Panc1 (cell line): ENCODE measurements at regions not wholly inside any gene's neighbourhood (a gene's known extent, or its start where the extent isn't known, plus 50 kb on each side); places are given as distances from the start of the nearest gene placed in this dataset.

ENCODE experiments used
- ATAC-seq: fragments of 200-7000 bp; cut with Tn5 transposase; 2 replicates; pipeline ENCODE4 v1.9.1; 2020; ENCODE audit warnings: mild to moderate bottlenecking, moderate library complexity
- BruUV-seq: library from RNA; stranded (reverse); fragments of 400-500 nt; replicated peaks from 2 replicates; lab custom pipeline; 2021; lab: Mats Ljungman, UMichigan
- CTCF ChIA-PET: fragments of 300-600 bp; sonication (Branson Sonifier 250); formaldehyde crosslinking; loops from one replicate; lab custom pipeline; 2022; ENCODE audit warnings: antibody characterized with exemption; lab: Charles Lee
- POLR2A ChIA-PET: fragments of 300-600 bp; sonication (Branson Sonifier 250); formaldehyde crosslinking; loops from one replicate; lab custom pipeline; 2022; ENCODE audit warnings: antibody characterized with exemption; lab: Charles Lee
- DNase-seq: peaks from one replicate; pipeline ENCODE4 v3.0.0-alpha.2; 2010; ENCODE audit warnings: low read depth, low spot score
- H3K27ac ChIP-seq: 2 replicates; pipeline ENCODE4 v1.5.1; 2011; ENCODE audit warnings: mild to moderate bottlenecking, low read length, inconsistent platforms
- H3K27me3 ChIP-seq: fragments of 200-500 bp; sonication (Bioruptor generic); 2 replicates; pipeline ENCODE4 v1.6.0; 2014; ENCODE audit warnings: low read length, inconsistent platforms; ENCODE audit not compliant: control insufficient read depth, insufficient read depth
- H3K36me3 ChIP-seq: fragments of 200-500 bp; sonication (Bioruptor generic); 2 replicates; pipeline ENCODE4 v1.5.1; 2014; ENCODE audit warnings: inconsistent platforms, mild to moderate bottlenecking, low read length, moderate library complexity; ENCODE audit not compliant: control insufficient read depth, insufficient read depth
- H3K4me1 ChIP-seq: 2 replicates; pipeline ENCODE4 v1.5.1; 2011; ENCODE audit warnings: inconsistent platforms, mild to moderate bottlenecking, low read length, moderate library complexity; ENCODE audit not compliant: control insufficient read depth, insufficient read depth
- H3K4me3 ChIP-seq, 2 experiments: 2 replicates each; pipeline ENCODE4 v1.5.1; 2011 to 2012; ENCODE audit warnings: low read depth in 2 of 2, low read length in 2 of 2, mild to moderate bottlenecking in 2 of 2, inconsistent platforms in 1 of 2, moderate library complexity in 1 of 2
- H3K9me3 ChIP-seq: fragments of 200-500 bp; sonication (Bioruptor generic); 2 replicates; pipeline ENCODE4 v1.5.1; 2014; ENCODE audit warnings: low read depth, mild to moderate bottlenecking, inconsistent platforms, low read length, moderate library complexity; ENCODE audit not compliant: control insufficient read depth, insufficient read depth
- POLR2AphosphoS5 ChIP-seq: IDR thresholded peaks from 2 replicates; pipeline ENCODE4 v1.6.1; 2012; ENCODE audit warnings: mild to moderate bottlenecking, low read depth, low read length, moderate library complexity
- SIN3A ChIP-seq: IDR thresholded peaks from 2 replicates; pipeline ENCODE4 v1.6.1; 2012; ENCODE audit warnings: low read depth, mild to moderate bottlenecking, low read length, moderate library complexity, borderline replicate concordance; ENCODE audit not compliant: insufficient read depth
- TCF7L2 ChIP-seq: IDR thresholded peaks from 2 replicates; pipeline ENCODE4 v1.6.1; 2011; ENCODE audit warnings: mild to moderate bottlenecking, low read depth, low read length, inconsistent platforms
- in situ Hi-C: cut with HindIII; loops from 2 replicates; pipeline ENCODE4 v1.10.0; 2016; ENCODE audit warnings: low sequenced_read_pairs, low pct_unique_long_range_greater_than_20kb
- intact Hi-C: fragments of 100-400 bp; cut with micrococcal nuclease; formaldehyde crosslinking; loops from one replicate; pipeline ENCODE4 v1.10.0; 2022; ENCODE audit not compliant: unreplicated experiment
- TF ChIP-seq, protein P1 (sequence below): fragments of 450-650 bp; IDR thresholded peaks from 2 replicates; pipeline ENCODE4 v1.5.1; 2017; ENCODE audit warnings: mild to moderate bottlenecking
- TF ChIP-seq, protein P2 (sequence below), 2 experiments: IDR thresholded peaks; 2 replicates each; pipeline ENCODE4 v1.6.1; 2011 to 2012; ENCODE audit warnings: low read depth in 2 of 2, control low read depth in 1 of 2, low read length in 1 of 2, mild to moderate bottlenecking in 1 of 2, moderate library complexity in 1 of 2; ENCODE audit not compliant: insufficient read depth in 1 of 2

- intact Hi-C loops = no loop called here
- POLR2A ChIA-PET = no interaction called here
Measured at GRCh38 chr11:98230678-98231077, 790.1 kb upstream of the CNTN5 start.

DNA sequence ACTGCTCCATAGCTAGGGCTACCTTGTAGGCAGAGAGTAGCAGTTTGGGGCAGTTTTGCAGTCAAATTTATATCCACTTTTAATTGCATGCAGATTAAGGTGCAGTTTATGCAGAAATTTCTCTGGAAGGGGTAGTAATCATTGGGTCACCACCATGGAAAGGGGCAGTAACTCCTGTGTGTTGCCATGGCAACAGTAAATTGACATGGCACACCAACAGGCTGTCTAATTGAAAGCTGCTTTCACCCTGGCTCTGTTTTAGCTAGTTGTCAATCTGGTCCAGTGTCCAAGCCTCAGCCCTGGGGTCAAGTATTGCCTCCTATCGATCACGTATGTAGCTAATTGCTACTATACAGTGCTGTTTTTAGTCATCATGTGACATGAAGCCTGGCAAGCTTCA is 786.1 kb upstream of the CNTN5 start:
- ATAC-seq (no peak), DNase-seq (no peak)
- TF ChIP-seq, protein P1, sequence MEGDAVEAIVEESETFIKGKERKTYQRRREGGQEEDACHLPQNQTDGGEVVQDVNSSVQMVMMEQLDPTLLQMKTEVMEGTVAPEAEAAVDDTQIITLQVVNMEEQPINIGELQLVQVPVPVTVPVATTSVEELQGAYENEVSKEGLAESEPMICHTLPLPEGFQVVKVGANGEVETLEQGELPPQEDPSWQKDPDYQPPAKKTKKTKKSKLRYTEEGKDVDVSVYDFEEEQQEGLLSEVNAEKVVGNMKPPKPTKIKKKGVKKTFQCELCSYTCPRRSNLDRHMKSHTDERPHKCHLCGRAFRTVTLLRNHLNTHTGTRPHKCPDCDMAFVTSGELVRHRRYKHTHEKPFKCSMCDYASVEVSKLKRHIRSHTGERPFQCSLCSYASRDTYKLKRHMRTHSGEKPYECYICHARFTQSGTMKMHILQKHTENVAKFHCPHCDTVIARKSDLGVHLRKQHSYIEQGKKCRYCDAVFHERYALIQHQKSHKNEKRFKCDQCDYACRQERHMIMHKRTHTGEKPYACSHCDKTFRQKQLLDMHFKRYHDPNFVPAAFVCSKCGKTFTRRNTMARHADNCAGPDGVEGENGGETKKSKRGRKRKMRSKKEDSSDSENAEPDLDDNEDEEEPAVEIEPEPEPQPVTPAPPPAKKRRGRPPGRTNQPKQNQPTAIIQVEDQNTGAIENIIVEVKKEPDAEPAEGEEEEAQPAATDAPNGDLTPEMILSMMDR = no peak
- TF ChIP-seq SIN3A (no peak), POLR2AphosphoS5 (no peak), TCF7L2 (no peak)
- TF ChIP-seq, protein P2, sequence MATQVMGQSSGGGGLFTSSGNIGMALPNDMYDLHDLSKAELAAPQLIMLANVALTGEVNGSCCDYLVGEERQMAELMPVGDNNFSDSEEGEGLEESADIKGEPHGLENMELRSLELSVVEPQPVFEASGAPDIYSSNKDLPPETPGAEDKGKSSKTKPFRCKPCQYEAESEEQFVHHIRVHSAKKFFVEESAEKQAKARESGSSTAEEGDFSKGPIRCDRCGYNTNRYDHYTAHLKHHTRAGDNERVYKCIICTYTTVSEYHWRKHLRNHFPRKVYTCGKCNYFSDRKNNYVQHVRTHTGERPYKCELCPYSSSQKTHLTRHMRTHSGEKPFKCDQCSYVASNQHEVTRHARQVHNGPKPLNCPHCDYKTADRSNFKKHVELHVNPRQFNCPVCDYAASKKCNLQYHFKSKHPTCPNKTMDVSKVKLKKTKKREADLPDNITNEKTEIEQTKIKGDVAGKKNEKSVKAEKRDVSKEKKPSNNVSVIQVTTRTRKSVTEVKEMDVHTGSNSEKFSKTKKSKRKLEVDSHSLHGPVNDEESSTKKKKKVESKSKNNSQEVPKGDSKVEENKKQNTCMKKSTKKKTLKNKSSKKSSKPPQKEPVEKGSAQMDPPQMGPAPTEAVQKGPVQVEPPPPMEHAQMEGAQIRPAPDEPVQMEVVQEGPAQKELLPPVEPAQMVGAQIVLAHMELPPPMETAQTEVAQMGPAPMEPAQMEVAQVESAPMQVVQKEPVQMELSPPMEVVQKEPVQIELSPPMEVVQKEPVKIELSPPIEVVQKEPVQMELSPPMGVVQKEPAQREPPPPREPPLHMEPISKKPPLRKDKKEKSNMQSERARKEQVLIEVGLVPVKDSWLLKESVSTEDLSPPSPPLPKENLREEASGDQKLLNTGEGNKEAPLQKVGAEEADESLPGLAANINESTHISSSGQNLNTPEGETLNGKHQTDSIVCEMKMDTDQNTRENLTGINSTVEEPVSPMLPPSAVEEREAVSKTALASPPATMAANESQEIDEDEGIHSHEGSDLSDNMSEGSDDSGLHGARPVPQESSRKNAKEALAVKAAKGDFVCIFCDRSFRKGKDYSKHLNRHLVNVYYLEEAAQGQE (IDR thresholded peaks at IDR 0.05; ENCODE audit: insufficient read depth in 1 of 2, low read depth in 2 of 2, low read length in 1 of 2) = no peak
- in situ Hi-C loops = no loop called here
- Histone ChIP-seq H3K27me3 (no peaks in the 10 kb centered on the region), H3K4me3 (no peak overlapping the region), H3K9me3 (no peaks in the 10 kb centered on the region), H3K27ac (no peak overlapping the region), H3K36me3 (no peaks in the 10 kb centered on the region), H3K4me1 (no peaks in the 10 kb centered on the region)
- no TSS peak for BruUV-seq
- intact Hi-C loops = no loop called here
- ChIA-PET CTCF (no interaction called here), POLR2A (no interaction called here)

More at GRCh38 chr11:98230678-98231077, 790.1 kb upstream of the CNTN5 start:
- no peak for ATAC-seq
- Histone ChIP-seq H3K36me3 (no peaks in the 10 kb centered on the region), H3K27me3 (no peaks in the 10 kb centered on the region), H3K9me3 (no peaks in the 10 kb centered on the region), H3K27ac (no peak overlapping the region), H3K4me3 (no peak overlapping the region), H3K4me1 (no peaks in the 10 kb centered on the region)
- in situ Hi-C loops = no loop called here
- TF ChIP-seq TCF7L2 (no peak), SIN3A (no peak), POLR2AphosphoS5 (no peak)
- TF ChIP-seq, protein P1 = no peak
- TF ChIP-seq, protein P2 (IDR thresholded peaks at IDR 0.05; ENCODE audit: insufficient read depth in 1 of 2, low read depth in 2 of 2, low read length in 1 of 2) = no peak
- DNase-seq = no peak
- CTCF ChIA-PET = no interaction called here
- no TSS peak for BruUV-seq
